Uterus (tissue), 2 donors: ENCODE measurements at regions not wholly inside any gene's neighbourhood (a gene's known extent, or its start where the extent isn't known, plus 50 kb on each side); places are given as distances from the start of the nearest gene placed in this dataset.

Source experiments
- POLR2A ChIP-seq, 2 donors: fragments of 450-650 bp; IDR thresholded peaks; one replicate each; pipeline ENCODE4 v1.6.1; 2016; ENCODE audit warnings: antibody characterized with exemption in 2 of 2, mild to moderate bottlenecking in 1 of 2, moderate library complexity in 1 of 2
- TF ChIP-seq, protein P1 (sequence below), 4 experiments: fragments of 200-600 bp in 2 of 4; fragments of 450-650 bp in 2 of 4; sonication (generic) in 2 of 4; IDR thresholded peaks; one replicate each; pipeline ENCODE4 v1.5.1; 2016 to 2019; ENCODE audit warnings: antibody characterized with exemption in 4 of 4, mild to moderate bottlenecking in 2 of 4, moderate library complexity in 1 of 4

DNA sequence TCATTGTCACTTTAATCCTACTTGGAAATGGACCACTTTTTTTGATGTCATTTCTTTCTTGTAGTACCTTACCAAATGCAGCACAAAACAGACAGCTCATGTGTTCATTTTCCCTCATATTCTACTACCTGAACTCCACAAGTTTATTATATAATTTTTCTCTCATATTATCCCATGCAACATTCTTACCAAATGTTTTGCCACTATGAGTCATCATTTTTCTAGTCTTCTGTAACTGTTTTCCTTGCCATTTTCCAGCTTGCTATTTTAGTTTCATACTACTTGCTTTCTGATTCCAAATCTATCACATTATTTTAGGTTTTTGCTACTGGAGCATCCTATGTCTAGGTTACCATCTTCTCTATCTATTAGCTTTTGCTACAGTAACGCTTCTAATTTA is 332.7 kb downstream of the ZFHX3 start:
- TF ChIP-seq, protein P1, sequence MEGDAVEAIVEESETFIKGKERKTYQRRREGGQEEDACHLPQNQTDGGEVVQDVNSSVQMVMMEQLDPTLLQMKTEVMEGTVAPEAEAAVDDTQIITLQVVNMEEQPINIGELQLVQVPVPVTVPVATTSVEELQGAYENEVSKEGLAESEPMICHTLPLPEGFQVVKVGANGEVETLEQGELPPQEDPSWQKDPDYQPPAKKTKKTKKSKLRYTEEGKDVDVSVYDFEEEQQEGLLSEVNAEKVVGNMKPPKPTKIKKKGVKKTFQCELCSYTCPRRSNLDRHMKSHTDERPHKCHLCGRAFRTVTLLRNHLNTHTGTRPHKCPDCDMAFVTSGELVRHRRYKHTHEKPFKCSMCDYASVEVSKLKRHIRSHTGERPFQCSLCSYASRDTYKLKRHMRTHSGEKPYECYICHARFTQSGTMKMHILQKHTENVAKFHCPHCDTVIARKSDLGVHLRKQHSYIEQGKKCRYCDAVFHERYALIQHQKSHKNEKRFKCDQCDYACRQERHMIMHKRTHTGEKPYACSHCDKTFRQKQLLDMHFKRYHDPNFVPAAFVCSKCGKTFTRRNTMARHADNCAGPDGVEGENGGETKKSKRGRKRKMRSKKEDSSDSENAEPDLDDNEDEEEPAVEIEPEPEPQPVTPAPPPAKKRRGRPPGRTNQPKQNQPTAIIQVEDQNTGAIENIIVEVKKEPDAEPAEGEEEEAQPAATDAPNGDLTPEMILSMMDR (IDR thresholded peaks at IDR 0.05), result no peak
- no peak for TF ChIP-seq POLR2A (IDR thresholded peaks at IDR 0.05)
